GM23338 (cell line): ENCODE measurements at regions not wholly inside any gene's neighbourhood (a gene's known extent, or its start where the extent isn't known, plus 50 kb on each side); places are given as distances from the start of the nearest gene placed in this dataset.

Source experiments
- ATAC-seq: fragments of 200-7000 bp; cut with Tn5 transposase; 3 replicates; pipeline ENCODE4 v1.9.1; 2020
- DNase-seq: peaks from one replicate; pipeline ENCODE4 v3.0.0-alpha.2; 2015; ENCODE audit warnings: low spot score
- H2AFZ ChIP-seq: fragments of 200-600 bp; sonication (generic); 2 replicates; pipeline ENCODE4 v1.8.0; 2016; ENCODE audit warnings: antibody characterized with exemption, mild to moderate bottlenecking, moderate library complexity
- H3F3A ChIP-seq: fragments of 200-600 bp; sonication (generic); replicated peaks from 2 replicates; pipeline ENCODE4 v1.8.0; 2017; ENCODE audit warnings: antibody characterized with exemption, mixed run types, low read depth
- H3K27ac ChIP-seq: fragments of 200-600 bp; sonication (generic); 2 replicates; pipeline ENCODE4 v1.6.1; 2016; ENCODE audit warnings: low read depth
- H3K27me3 ChIP-seq: fragments of 200-600 bp; sonication (generic); 2 replicates; pipeline ENCODE4 v1.8.0; 2016; ENCODE audit warnings: mild to moderate bottlenecking, mixed run types, moderate library complexity; ENCODE audit not compliant: insufficient read depth
- H3K36me3 ChIP-seq: fragments of 200-600 bp; sonication (generic); 2 replicates; pipeline ENCODE4 v1.8.0; 2016; ENCODE audit warnings: mild to moderate bottlenecking; ENCODE audit not compliant: insufficient read depth
- H3K4me1 ChIP-seq: fragments of 200-600 bp; sonication (generic); 2 replicates; pipeline ENCODE4 v1.8.0; 2016; ENCODE audit warnings: mild to moderate bottlenecking, moderate library complexity; ENCODE audit not compliant: insufficient read depth
- H3K4me2 ChIP-seq: fragments of 200-600 bp; sonication (generic); 2 replicates; pipeline ENCODE4 v1.7.1; 2017; ENCODE audit warnings: mixed run types
- H3K4me3 ChIP-seq: fragments of 200-600 bp; sonication (generic); 2 replicates; pipeline ENCODE4 v1.6.1; 2016; ENCODE audit warnings: mixed run types
- H3K79me2 ChIP-seq: fragments of 200-600 bp; sonication (generic); replicated peaks from 2 replicates; pipeline ENCODE4 v1.8.0; 2017; ENCODE audit warnings: mild to moderate bottlenecking; ENCODE audit not compliant: insufficient read depth
- H3K9me2 ChIP-seq: fragments of 200-600 bp; sonication (generic); 2 replicates; pipeline ENCODE4 v1.8.0; 2017; ENCODE audit not compliant: insufficient read depth
- H4K20me1 ChIP-seq: fragments of 200-600 bp; sonication (generic); replicated peaks from 2 replicates; pipeline ENCODE4 v1.8.0; 2017; ENCODE audit warnings: mild to moderate bottlenecking; ENCODE audit not compliant: insufficient read depth
- H3K27ac Mint-ChIP-seq: 2 replicates; pipeline ENCODE4 v1.8.0; 2020; ENCODE audit warnings: inconsistent platforms, mild to moderate bottlenecking, moderate library complexity, mixed read lengths
- H3K27me3 Mint-ChIP-seq: 3 replicates; pipeline ENCODE4 v1.8.0; 2022; ENCODE audit warnings: low read depth, mild to moderate bottlenecking, moderate library complexity, mixed read lengths, inconsistent platforms; ENCODE audit not compliant: insufficient read depth, poor library complexity
- H3K36me3 Mint-ChIP-seq: 3 replicates; pipeline ENCODE4 v1.8.0; 2021; ENCODE audit warnings: low read depth, mild to moderate bottlenecking, inconsistent platforms, moderate library complexity, mixed read lengths
- H3K4me1 Mint-ChIP-seq: 3 replicates; pipeline ENCODE4 v1.8.0; 2020; ENCODE audit warnings: mild to moderate bottlenecking, inconsistent platforms, mixed read lengths
- H3K4me3 Mint-ChIP-seq: 3 replicates; pipeline ENCODE4 v1.8.0; 2021; ENCODE audit warnings: moderate library complexity, mild to moderate bottlenecking, inconsistent platforms, mixed read lengths
- H3K9me3 Mint-ChIP-seq: 3 replicates; pipeline ENCODE4 v1.8.0; 2020; ENCODE audit warnings: moderate library complexity, mild to moderate bottlenecking, inconsistent platforms, mixed read lengths
- EZH2 ChIP-seq: fragments of 200-600 bp; sonication (generic); IDR thresholded peaks from one replicate; pipeline ENCODE4 v1.8.0; 2017; ENCODE audit warnings: antibody characterized with exemption, mild to moderate bottlenecking, low read depth; ENCODE audit not compliant: unreplicated experiment
- JUNB ChIP-seq: IDR thresholded peaks from one replicate; pipeline ENCODE4 v1.6.1; 2016; ENCODE audit warnings: antibody characterized with exemption; ENCODE audit not compliant: unreplicated experiment
- NANOG ChIP-seq: IDR thresholded peaks from 2 replicates; pipeline ENCODE4 v1.6.1; 2016; ENCODE audit warnings: antibody characterized with exemption, borderline replicate concordance
- POLR2AphosphoS5 ChIP-seq: IDR thresholded peaks from 2 replicates; pipeline ENCODE4 v1.6.1; 2016; ENCODE audit warnings: antibody characterized with exemption, low read depth
- TF ChIP-seq, protein P1 (sequence below): IDR thresholded peaks from 2 replicates; pipeline ENCODE4 v1.6.1; 2016; ENCODE audit warnings: antibody characterized with exemption
- TF ChIP-seq, protein P2 (sequence below), 2 experiments: fragments of 200-600 bp in 1 of 2; sonication (generic) in 1 of 2; conservative IDR thresholded peaks; 2 replicates each; pipeline versions ENCODE4 v1.5.1 to v1.6.1; 2016 to 2017; ENCODE audit warnings: antibody characterized with exemption in 2 of 2, low read depth in 2 of 2, mild to moderate bottlenecking in 2 of 2, moderate library complexity in 1 of 2
- TF ChIP-seq, protein P3 (sequence below): fragments of 250-450 bp; sonication (Bioruptor Pico); IDR thresholded peaks from 2 replicates; pipeline ENCODE4 v1.5.0; 2020; ENCODE audit warnings: mild to moderate bottlenecking, moderate library complexity

DNA sequence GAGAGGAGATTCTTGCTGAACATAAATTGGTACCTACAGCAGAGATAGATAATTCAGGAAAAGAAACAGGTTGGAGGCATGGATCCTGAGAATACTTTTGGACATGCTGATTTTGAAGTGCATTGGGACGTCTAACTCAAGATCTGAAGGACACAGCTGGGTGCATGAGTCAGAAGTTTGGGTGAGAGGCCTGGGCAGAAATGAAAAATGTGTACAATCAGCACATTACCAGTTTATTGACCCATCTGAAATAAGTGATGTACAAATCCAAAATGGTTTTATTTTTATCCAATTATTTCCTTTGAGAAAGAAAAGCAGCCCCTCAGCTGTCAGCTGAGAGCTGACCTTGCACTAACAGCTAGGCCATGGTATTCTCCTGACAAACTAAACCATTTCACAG is 975.2 kb upstream of the B3GALT2 start:
- no peaks in the 10 kb centered on the region for H3K27me3 Mint-ChIP-seq
- H3F3A ChIP-seq: no peaks in the 10 kb centered on the region
- DNase-seq (no peak), ATAC-seq (no peak)
- no peak overlapping the region for H3K4me3 Mint-ChIP-seq
- H2AFZ ChIP-seq: no peak overlapping the region
- H3K4me3 ChIP-seq: no peak overlapping the region
- TF ChIP-seq NANOG: no peak
- TF ChIP-seq EZH2: no peak
- no peak for TF ChIP-seq JUNB
- TF ChIP-seq, protein P1, sequence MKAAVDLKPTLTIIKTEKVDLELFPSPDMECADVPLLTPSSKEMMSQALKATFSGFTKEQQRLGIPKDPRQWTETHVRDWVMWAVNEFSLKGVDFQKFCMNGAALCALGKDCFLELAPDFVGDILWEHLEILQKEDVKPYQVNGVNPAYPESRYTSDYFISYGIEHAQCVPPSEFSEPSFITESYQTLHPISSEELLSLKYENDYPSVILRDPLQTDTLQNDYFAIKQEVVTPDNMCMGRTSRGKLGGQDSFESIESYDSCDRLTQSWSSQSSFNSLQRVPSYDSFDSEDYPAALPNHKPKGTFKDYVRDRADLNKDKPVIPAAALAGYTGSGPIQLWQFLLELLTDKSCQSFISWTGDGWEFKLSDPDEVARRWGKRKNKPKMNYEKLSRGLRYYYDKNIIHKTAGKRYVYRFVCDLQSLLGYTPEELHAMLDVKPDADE: no peak
- no peak for TF ChIP-seq POLR2AphosphoS5
- TF ChIP-seq, protein P2, sequence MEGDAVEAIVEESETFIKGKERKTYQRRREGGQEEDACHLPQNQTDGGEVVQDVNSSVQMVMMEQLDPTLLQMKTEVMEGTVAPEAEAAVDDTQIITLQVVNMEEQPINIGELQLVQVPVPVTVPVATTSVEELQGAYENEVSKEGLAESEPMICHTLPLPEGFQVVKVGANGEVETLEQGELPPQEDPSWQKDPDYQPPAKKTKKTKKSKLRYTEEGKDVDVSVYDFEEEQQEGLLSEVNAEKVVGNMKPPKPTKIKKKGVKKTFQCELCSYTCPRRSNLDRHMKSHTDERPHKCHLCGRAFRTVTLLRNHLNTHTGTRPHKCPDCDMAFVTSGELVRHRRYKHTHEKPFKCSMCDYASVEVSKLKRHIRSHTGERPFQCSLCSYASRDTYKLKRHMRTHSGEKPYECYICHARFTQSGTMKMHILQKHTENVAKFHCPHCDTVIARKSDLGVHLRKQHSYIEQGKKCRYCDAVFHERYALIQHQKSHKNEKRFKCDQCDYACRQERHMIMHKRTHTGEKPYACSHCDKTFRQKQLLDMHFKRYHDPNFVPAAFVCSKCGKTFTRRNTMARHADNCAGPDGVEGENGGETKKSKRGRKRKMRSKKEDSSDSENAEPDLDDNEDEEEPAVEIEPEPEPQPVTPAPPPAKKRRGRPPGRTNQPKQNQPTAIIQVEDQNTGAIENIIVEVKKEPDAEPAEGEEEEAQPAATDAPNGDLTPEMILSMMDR (conservative IDR thresholded peaks at IDR 0.05; ENCODE audit: low read depth in 2 of 2): no peak
- TF ChIP-seq, protein P3, sequence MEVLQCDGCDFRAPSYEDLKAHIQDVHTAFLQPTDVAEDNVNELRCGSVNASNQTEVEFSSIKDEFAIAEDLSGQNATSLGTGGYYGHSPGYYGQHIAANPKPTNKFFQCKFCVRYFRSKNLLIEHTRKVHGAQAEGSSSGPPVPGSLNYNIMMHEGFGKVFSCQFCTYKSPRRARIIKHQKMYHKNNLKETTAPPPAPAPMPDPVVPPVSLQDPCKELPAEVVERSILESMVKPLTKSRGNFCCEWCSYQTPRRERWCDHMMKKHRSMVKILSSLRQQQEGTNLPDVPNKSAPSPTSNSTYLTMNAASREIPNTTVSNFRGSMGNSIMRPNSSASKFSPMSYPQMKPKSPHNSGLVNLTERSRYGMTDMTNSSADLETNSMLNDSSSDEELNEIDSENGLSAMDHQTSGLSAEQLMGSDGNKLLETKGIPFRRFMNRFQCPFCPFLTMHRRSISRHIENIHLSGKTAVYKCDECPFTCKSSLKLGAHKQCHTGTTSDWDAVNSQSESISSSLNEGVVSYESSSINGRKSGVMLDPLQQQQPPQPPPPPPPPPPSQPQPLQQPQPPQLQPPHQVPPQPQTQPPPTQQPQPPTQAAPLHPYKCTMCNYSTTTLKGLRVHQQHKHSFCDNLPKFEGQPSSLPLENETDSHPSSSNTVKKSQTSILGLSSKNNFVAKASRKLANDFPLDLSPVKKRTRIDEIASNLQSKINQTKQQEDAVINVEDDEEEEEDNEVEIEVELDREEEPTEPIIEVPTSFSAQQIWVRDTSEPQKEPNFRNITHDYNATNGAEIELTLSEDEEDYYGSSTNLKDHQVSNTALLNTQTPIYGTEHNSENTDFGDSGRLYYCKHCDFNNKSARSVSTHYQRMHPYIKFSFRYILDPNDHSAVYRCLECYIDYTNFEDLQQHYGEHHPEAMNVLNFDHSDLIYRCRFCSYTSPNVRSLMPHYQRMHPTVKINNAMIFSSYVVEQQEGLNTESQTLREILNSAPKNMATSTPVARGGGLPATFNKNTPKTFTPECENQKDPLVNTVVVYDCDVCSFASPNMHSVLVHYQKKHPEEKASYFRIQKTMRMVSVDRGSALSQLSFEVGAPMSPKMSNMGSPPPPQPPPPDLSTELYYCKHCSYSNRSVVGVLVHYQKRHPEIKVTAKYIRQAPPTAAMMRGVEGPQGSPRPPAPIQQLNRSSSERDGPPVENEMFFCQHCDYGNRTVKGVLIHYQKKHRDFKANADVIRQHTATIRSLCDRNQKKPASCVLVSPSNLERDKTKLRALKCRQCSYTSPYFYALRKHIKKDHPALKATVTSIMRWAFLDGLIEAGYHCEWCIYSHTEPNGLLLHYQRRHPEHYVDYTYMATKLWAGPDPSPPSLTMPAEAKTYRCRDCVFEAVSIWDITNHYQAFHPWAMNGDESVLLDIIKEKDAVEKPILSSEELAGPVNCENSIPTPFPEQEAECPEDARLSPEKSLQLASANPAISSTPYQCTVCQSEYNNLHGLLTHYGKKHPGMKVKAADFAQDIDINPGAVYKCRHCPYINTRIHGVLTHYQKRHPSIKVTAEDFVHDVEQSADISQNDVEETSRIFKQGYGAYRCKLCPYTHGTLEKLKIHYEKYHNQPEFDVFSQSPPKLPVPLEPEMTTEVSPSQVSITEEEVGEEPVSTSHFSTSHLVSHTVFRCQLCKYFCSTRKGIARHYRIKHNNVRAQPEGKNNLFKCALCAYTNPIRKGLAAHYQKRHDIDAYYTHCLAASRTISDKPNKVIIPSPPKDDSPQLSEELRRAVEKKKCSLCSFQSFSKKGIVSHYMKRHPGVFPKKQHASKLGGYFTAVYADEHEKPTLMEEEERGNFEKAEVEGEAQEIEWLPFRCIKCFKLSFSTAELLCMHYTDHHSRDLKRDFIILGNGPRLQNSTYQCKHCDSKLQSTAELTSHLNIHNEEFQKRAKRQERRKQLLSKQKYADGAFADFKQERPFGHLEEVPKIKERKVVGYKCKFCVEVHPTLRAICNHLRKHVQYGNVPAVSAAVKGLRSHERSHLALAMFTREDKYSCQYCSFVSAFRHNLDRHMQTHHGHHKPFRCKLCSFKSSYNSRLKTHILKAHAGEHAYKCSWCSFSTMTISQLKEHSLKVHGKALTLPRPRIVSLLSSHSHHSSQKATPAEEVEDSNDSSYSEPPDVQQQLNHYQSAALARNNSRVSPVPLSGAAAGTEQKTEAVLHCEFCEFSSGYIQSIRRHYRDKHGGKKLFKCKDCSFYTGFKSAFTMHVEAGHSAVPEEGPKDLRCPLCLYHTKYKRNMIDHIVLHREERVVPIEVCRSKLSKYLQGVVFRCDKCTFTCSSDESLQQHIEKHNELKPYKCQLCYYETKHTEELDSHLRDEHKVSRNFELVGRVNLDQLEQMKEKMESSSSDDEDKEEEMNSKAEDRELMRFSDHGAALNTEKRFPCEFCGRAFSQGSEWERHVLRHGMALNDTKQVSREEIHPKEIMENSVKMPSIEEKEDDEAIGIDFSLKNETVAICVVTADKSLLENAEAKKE (CRISPR knock-in tag): no peak
- no peaks in the 10 kb centered on the region for H3K4me1 Mint-ChIP-seq
- no peak overlapping the region for H3K4me2 ChIP-seq
- no peak overlapping the region for H3K27ac ChIP-seq
- H3K27ac Mint-ChIP-seq: no peak overlapping the region
- H3K27me3 ChIP-seq: no peaks in the 10 kb centered on the region
- no peaks in the 10 kb centered on the region for H3K9me2 ChIP-seq
- H3K36me3 ChIP-seq: no peaks in the 10 kb centered on the region
- H4K20me1 ChIP-seq: no peaks in the 10 kb centered on the region
- peaks cover 6% of the 10 kb centered on the region; the same call in 1 of the 3 replicates for H3K36me3 Mint-ChIP-seq
- H3K9me3 Mint-ChIP-seq: peaks cover 4% of the 10 kb centered on the region; the same call in 1 of the 3 replicates
- no peaks in the 10 kb centered on the region for H3K4me1 ChIP-seq
- H3K79me2 ChIP-seq: no peaks in the 10 kb centered on the region
